Ishikawa (cell line): ENCODE measurements at regions not wholly inside any gene's neighbourhood (a gene's known extent, or its start where the extent isn't known, plus 50 kb on each side); places are given as distances from the start of the nearest gene placed in this dataset.

Experiments used
- CEBPB ChIP-seq: IDR thresholded peaks from 2 replicates; pipeline ENCODE4 v1.6.1; 2012
- CREB1 ChIP-seq: IDR thresholded peaks from 2 replicates; pipeline ENCODE4 v1.6.1; 2012; ENCODE audit warnings: low read depth
- EGR1 ChIP-seq: IDR thresholded peaks from 2 replicates; pipeline ENCODE4 v1.6.1; 2012
- EP300 ChIP-seq: IDR thresholded peaks from 2 replicates; pipeline ENCODE4 v1.6.1; 2012; ENCODE audit warnings: borderline replicate concordance
- FOXM1 ChIP-seq: IDR thresholded peaks from 2 replicates; pipeline ENCODE4 v1.6.1; 2012; ENCODE audit warnings: low read depth, borderline replicate concordance
- NFIC ChIP-seq: IDR thresholded peaks from 2 replicates; pipeline ENCODE4 v1.6.1; 2012
- RAD21 ChIP-seq: IDR thresholded peaks from 2 replicates; pipeline ENCODE4 v1.6.1; 2012; ENCODE audit warnings: low read depth
- TAF1 ChIP-seq: IDR thresholded peaks from 2 replicates; pipeline ENCODE4 v1.6.1; 2012; ENCODE audit warnings: low read depth, mild to moderate bottlenecking
- TCF12 ChIP-seq: IDR thresholded peaks from 2 replicates; pipeline ENCODE4 v1.6.1; 2012; ENCODE audit warnings: low read depth
- TEAD4 ChIP-seq: IDR thresholded peaks from 2 replicates; pipeline ENCODE4 v1.6.1; 2012
- YY1 ChIP-seq: IDR thresholded peaks from 2 replicates; pipeline ENCODE4 v1.6.1; 2012; ENCODE audit warnings: low read depth
- ZBTB7A ChIP-seq: IDR thresholded peaks from 2 replicates; pipeline ENCODE4 v1.6.1; 2012; ENCODE audit warnings: low read depth
- TF ChIP-seq, protein P1 (sequence below): IDR thresholded peaks from 2 replicates; pipeline ENCODE4 v1.6.1; 2012
- TF ChIP-seq, protein P2 (sequence below): IDR thresholded peaks from 2 replicates; pipeline ENCODE4 v1.6.1; 2012; ENCODE audit warnings: low read depth, mild to moderate bottlenecking
- TF ChIP-seq, protein P3 (sequence below): IDR thresholded peaks from 2 replicates; pipeline ENCODE4 v1.6.1; 2012

DNA sequence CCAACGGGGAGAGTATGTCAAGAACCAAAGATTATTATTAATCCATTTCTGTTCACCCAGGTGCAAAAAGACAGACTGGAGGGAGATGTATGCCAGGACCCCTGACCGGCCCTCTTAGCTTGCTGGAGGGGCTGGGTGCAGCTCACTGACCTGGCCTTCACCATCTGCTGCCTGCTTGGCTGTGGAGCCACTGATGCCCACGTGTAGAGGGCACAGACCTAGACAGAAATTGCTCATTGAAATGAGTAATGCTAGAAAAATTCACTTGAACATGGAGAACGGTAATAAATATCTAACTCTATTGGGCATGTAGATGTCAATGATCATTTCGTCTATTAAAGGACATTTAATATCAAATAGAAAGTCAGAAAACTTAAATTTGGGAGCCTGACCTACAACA is 58.8 kb upstream of the ERCC6L2 start:
- TF ChIP-seq FOXM1 (no peak), CREB1 (no peak), NFIC (no peak), ZBTB7A (no peak), EGR1 (no peak), CEBPB (no peak), RAD21 (no peak), EP300 (no peak), TEAD4 (no peak)
- TF ChIP-seq, protein P1, sequence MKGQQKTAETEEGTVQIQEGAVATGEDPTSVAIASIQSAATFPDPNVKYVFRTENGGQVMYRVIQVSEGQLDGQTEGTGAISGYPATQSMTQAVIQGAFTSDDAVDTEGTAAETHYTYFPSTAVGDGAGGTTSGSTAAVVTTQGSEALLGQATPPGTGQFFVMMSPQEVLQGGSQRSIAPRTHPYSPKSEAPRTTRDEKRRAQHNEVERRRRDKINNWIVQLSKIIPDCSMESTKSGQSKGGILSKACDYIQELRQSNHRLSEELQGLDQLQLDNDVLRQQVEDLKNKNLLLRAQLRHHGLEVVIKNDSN: no peak

DNA sequence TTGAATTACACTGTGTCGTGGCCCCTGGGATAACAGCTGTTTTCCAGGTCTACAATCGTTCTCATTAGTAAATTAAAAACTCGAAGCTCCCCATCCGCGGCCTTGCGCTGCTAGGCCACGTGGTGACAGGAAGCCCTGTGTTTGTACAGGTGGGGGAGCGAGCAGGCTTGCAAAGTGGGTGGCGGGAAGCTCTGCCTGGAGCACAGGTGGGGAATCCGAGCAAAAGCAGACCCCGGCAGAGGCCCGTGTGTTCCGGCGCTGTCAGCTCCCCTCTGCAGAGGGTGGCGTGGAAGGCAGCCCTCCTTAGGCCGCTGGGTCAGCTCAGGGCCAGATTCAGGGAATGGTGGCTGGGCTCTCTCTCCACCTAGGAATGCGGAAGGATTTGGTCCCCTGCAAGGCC is 59.5 kb upstream of the ERCC6L2 start:
- TF ChIP-seq TCF12 (no peak), CEBPB (no peak), RAD21 (no peak), TAF1 (no peak), EGR1 (no peak), ZBTB7A (no peak), YY1 (no peak), EP300 (no peak), TEAD4 (no peak), NFIC (no peak), FOXM1 (no peak), CREB1 (no peak)
- TF ChIP-seq, protein P2, sequence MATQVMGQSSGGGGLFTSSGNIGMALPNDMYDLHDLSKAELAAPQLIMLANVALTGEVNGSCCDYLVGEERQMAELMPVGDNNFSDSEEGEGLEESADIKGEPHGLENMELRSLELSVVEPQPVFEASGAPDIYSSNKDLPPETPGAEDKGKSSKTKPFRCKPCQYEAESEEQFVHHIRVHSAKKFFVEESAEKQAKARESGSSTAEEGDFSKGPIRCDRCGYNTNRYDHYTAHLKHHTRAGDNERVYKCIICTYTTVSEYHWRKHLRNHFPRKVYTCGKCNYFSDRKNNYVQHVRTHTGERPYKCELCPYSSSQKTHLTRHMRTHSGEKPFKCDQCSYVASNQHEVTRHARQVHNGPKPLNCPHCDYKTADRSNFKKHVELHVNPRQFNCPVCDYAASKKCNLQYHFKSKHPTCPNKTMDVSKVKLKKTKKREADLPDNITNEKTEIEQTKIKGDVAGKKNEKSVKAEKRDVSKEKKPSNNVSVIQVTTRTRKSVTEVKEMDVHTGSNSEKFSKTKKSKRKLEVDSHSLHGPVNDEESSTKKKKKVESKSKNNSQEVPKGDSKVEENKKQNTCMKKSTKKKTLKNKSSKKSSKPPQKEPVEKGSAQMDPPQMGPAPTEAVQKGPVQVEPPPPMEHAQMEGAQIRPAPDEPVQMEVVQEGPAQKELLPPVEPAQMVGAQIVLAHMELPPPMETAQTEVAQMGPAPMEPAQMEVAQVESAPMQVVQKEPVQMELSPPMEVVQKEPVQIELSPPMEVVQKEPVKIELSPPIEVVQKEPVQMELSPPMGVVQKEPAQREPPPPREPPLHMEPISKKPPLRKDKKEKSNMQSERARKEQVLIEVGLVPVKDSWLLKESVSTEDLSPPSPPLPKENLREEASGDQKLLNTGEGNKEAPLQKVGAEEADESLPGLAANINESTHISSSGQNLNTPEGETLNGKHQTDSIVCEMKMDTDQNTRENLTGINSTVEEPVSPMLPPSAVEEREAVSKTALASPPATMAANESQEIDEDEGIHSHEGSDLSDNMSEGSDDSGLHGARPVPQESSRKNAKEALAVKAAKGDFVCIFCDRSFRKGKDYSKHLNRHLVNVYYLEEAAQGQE: no peak
- TF ChIP-seq, protein P3, sequence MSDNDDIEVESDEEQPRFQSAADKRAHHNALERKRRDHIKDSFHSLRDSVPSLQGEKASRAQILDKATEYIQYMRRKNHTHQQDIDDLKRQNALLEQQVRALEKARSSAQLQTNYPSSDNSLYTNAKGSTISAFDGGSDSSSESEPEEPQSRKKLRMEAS: no peak
- TF ChIP-seq, protein P1: no peak

DNA sequence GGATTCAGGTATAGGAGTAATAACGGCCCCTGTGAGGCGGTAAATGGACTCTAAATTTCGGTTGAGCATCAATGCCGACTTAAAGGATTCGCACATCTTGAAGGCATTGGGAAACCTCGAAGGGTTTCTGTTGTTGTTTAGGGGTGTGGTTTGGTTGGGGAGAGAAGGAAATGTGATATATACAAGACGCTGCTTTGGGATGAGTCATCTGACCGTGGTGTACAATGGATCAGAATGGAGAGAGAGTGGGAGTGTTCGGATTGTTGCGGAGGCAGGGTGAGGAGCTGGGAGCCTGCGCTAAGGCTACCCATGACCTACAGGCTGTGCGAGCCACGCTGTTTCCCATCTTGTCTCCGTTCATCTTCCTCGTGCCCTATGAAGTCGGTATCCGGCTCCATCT is 60.4 kb upstream of the ERCC6L2 start:
- TF ChIP-seq TCF12: no peak
- no peak for TF ChIP-seq TEAD4
- TF ChIP-seq EP300: no peak
- TF ChIP-seq RAD21: no peak
- no peak for TF ChIP-seq YY1
- TF ChIP-seq, protein P1: no peak
- TF ChIP-seq CREB1: no peak
- TF ChIP-seq, protein P2: no peak
- TF ChIP-seq FOXM1: no peak
- TF ChIP-seq ZBTB7A: no peak
- no peak for TF ChIP-seq NFIC
- no peak for TF ChIP-seq CEBPB
- no peak for TF ChIP-seq TAF1
- TF ChIP-seq, protein P3: no peak

DNA sequence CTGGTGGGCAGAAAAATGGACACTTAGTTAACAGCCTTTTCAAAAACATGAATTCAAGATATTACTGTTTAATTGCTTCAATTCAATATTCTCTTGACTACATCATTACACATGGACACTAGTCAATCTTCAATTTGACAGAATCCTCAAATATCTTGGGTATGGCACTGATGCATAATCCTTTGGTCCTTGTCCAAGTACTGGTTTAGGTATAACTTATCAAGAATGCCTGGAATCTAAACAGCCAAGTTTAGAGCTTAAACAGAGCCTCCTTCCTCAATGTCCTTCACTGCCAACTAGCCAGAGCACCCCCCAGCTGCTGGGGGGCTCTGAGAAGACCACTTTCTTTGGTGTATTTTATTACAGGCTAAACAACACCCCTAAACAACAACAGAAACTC is 61.6 kb upstream of the ERCC6L2 start:
- TF ChIP-seq EP300 (no peak), CREB1 (no peak), TEAD4 (no peak), TCF12 (no peak), FOXM1 (no peak)

DNA sequence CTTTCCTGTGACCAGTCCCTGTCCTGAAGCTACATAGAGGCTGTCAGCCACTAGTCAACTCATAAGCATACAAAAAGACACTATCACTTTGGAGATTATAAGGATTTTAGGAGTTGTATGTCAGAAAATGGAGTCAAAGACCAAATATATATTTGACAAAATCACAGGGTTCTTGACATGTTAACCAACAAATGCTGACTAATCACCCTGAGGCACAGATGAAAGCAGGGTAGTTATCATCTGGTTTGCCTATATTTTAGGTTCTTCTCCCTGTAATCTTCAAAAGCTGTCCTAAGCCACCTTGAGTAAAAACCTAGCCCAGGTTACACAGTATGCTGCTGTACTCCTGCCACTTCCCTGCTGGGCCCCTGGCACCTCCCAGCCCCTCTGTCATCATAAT is 64.7 kb upstream of the ERCC6L2 start:
- TF ChIP-seq TCF12 (no peak), CEBPB (no peak), TAF1 (no peak), NFIC (no peak), RAD21 (no peak), FOXM1 (no peak), TEAD4 (no peak), YY1 (no peak)
- TF ChIP-seq, protein P3: no peak
- TF ChIP-seq, protein P2: no peak
